Progenitor cell of endocrine pancreas (in vitro differentiated cells): ENCODE measurements at regions not wholly inside any gene's neighbourhood (a gene's known extent, or its start where the extent isn't known, plus 50 kb on each side); places are given as distances from the start of the nearest gene placed in this dataset.

Source experiments
- DNase-seq: peaks from one replicate; pipeline ENCODE4 v3.0.0; 2021; ENCODE audit warnings: low spot score; ENCODE audit not compliant: unreplicated experiment
- H3K27ac Mint-ChIP-seq: 2 replicates; pipeline ENCODE4 v1.8.0; 2021; ENCODE audit warnings: mild to moderate bottlenecking, moderate library complexity, mixed read lengths
- H3K27me3 Mint-ChIP-seq: 2 replicates; pipeline ENCODE4 v1.8.0; 2021; ENCODE audit warnings: mixed read lengths
- H3K36me3 Mint-ChIP-seq: 2 replicates; pipeline ENCODE4 v1.8.0; 2022; ENCODE audit warnings: mixed read lengths; ENCODE audit not compliant: insufficient read depth
- H3K4me1 Mint-ChIP-seq: 2 replicates; pipeline ENCODE4 v1.8.0; 2021; ENCODE audit warnings: low read depth, mixed read lengths
- H3K4me3 Mint-ChIP-seq: 2 replicates; pipeline ENCODE4 v1.8.0; 2021; ENCODE audit warnings: low read depth, mild to moderate bottlenecking, moderate library complexity, mixed read lengths
- H3K9me3 Mint-ChIP-seq: 2 replicates; pipeline ENCODE4 v1.8.0; 2021; ENCODE audit warnings: low read depth, mixed read lengths
- TF ChIP-seq, protein P1 (sequence below): fragments of 200-600 bp; sonication (generic); IDR thresholded peaks from one replicate; pipeline ENCODE4 v1.5.0; 2021; ENCODE audit warnings: antibody characterized with exemption, mild to moderate bottlenecking; ENCODE audit not compliant: unreplicated experiment

DNA sequence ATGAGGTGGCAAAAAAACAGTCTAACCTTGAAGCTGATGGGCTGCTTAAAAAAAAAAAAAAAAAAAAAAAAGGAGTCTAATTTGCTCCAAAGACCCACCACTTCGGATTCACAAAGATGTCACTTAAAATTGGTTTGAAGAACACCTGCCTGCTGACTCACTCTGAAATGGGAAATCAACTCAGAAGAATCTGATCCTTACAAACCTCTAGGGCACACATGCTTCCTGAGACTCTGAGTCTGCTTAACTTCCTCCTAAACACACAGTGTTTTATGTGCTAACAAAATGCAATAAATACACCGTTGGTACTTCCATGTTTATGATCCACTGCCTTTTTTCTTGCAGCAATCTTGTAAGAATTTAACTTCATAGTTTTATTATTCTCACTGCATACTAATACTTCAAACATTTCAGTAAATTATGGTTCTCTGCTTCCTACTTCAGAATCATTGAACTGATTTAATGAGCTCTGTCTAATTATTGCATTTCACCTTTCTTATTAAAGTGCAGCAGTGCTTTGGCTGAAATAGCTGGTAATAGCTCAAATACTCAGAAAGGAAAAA is 73.0 kb upstream of the FRMD4B start:
- TF ChIP-seq, protein P1, sequence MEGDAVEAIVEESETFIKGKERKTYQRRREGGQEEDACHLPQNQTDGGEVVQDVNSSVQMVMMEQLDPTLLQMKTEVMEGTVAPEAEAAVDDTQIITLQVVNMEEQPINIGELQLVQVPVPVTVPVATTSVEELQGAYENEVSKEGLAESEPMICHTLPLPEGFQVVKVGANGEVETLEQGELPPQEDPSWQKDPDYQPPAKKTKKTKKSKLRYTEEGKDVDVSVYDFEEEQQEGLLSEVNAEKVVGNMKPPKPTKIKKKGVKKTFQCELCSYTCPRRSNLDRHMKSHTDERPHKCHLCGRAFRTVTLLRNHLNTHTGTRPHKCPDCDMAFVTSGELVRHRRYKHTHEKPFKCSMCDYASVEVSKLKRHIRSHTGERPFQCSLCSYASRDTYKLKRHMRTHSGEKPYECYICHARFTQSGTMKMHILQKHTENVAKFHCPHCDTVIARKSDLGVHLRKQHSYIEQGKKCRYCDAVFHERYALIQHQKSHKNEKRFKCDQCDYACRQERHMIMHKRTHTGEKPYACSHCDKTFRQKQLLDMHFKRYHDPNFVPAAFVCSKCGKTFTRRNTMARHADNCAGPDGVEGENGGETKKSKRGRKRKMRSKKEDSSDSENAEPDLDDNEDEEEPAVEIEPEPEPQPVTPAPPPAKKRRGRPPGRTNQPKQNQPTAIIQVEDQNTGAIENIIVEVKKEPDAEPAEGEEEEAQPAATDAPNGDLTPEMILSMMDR = no peak
- peaks cover 5% of the 10 kb centered on the region for H3K4me1 Mint-ChIP-seq
- DNase-seq = no peak
- no peaks in the 10 kb centered on the region for H3K27me3 Mint-ChIP-seq
- no peaks in the 10 kb centered on the region for H3K36me3 Mint-ChIP-seq
- no peak overlapping the region for H3K4me3 Mint-ChIP-seq
- H3K9me3 Mint-ChIP-seq = no peaks in the 10 kb centered on the region
- H3K27ac Mint-ChIP-seq = no peak overlapping the region

DNA sequence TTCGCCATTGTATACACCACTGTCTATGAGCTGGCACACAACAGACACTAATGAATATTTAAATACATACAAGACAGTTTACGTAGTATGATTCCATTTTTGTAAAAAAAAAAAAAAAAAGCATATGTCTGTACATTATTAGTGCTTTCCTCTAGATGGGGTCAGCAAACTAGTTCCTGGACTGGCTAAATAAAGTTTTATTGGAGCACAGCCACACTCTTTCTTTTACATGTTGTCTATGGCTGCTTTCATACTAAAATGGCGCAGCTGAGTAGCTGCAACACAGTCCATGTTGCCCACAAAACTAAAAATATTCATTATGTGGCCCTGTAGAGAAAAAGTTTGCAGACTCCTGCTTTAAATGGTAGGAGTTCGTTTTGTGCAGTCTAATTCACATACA is 70.7 kb upstream of the FRMD4B start:
- TF ChIP-seq, protein P1 = no peak
- no peaks in the 10 kb centered on the region for H3K36me3 Mint-ChIP-seq
- no peak overlapping the region for H3K27ac Mint-ChIP-seq
- no peak overlapping the region for H3K4me3 Mint-ChIP-seq
- no peak for DNase-seq
- H3K4me1 Mint-ChIP-seq = peaks cover 11% of the 10 kb centered on the region
- no peaks in the 10 kb centered on the region for H3K9me3 Mint-ChIP-seq
- no peaks in the 10 kb centered on the region for H3K27me3 Mint-ChIP-seq

DNA sequence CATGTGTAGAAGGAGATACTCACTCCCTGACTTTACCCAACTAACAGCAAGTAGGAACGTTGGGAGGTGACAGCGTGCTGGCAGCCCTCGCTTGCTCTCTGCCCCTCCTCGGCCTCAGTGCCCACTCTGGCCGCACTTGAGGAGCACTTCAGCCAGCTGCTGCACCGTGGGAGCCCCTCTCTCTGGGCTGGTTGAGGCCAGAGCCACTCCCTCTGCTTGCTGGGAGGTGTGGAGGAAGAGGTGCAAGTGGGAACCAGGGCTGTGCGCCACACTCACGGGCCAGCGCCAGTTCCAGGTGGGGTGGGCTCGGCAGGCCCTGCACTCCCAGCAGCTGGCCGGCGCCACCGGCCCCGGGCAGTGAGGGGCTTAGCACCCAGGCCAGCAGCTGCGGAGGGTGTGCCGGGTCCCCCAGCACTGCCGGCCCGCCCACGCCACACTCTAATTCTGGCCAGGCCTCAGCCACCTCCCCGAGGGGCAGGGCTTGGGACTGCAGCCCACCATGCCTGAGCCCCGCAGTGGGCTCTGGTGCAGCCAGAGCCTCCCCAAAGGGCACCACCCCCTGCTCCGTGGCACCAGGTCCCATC is 68.4 kb upstream of the FRMD4B start:
- no peaks in the 10 kb centered on the region for H3K36me3 Mint-ChIP-seq
- H3K27ac Mint-ChIP-seq = no peak overlapping the region
- no peaks in the 10 kb centered on the region for H3K27me3 Mint-ChIP-seq
- no peak overlapping the region for H3K4me3 Mint-ChIP-seq
- peaks cover 8% of the 10 kb centered on the region for H3K4me1 Mint-ChIP-seq
- no peaks in the 10 kb centered on the region for H3K9me3 Mint-ChIP-seq
- DNase-seq = no peak
- TF ChIP-seq, protein P1 = no peak

DNA sequence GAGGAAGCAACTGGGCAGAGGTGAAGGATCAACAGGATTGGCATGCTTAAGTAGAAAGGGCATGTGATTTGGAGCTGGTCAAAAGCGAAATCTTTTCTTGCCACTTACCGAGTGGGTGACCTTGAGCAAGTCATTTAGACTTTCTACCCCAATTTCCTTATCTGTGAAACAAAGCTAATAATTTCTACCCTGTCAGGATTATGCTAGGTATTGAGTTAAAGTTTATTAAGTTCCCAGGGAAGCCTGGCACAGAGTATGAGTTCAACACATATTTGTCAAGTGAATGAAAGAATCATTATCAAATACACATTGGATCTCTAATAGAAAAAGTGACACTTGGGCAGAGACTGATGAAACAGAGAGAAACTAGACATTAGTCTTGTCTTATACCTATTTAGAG is 66.4 kb upstream of the FRMD4B start:
- Mint-ChIP-seq H3K4me3 (no peak overlapping the region), H3K27me3 (no peaks in the 10 kb centered on the region), H3K9me3 (no peaks in the 10 kb centered on the region), H3K36me3 (no peaks in the 10 kb centered on the region), H3K4me1 (peaks cover 8% of the 10 kb centered on the region), H3K27ac (no peak overlapping the region)
- DNase-seq = no peak
- TF ChIP-seq, protein P1 = no peak

DNA sequence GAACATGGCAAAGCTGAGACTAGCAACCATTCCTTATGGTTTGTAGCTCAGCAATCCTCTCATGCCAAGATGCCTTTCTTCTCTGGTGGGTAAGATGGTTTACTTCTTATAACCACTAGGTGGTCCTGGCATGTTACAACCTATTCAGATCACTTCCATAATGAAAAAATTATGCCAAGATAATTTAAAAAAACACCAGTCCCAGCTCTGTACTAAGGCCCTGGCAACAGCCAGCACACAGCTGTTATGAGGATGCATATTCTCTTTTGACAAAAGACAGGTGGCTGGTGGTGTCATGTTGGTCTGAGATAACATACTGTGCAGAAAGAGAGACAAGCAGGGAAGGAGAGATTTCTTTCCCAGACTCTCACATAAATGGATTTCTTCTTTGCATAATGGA is 65.7 kb upstream of the FRMD4B start:
- TF ChIP-seq, protein P1 = peak; percentile 43
- no peaks in the 10 kb centered on the region for H3K9me3 Mint-ChIP-seq
- H3K4me1 Mint-ChIP-seq = peaks cover 8% of the 10 kb centered on the region
- H3K27ac Mint-ChIP-seq = no peak overlapping the region
- DNase-seq = no peak
- no peaks in the 10 kb centered on the region for H3K36me3 Mint-ChIP-seq
- no peak overlapping the region for H3K4me3 Mint-ChIP-seq
- H3K27me3 Mint-ChIP-seq = no peaks in the 10 kb centered on the region
